GM23338 (cell line): ENCODE measurements at regions not wholly inside any gene's neighbourhood (a gene's known extent, or its start where the extent isn't known, plus 50 kb on each side); places are given as distances from the start of the nearest gene placed in this dataset.

Experiments
- ATAC-seq: fragments of 200-7000 bp; cut with Tn5 transposase; 3 replicates; pipeline ENCODE4 v1.9.1; 2020
- DNase-seq: peaks from one replicate; pipeline ENCODE4 v3.0.0-alpha.2; 2015; ENCODE audit warnings: low spot score
- H2AFZ ChIP-seq: fragments of 200-600 bp; sonication (generic); 2 replicates; pipeline ENCODE4 v1.8.0; 2016; ENCODE audit warnings: antibody characterized with exemption, mild to moderate bottlenecking, moderate library complexity
- H3F3A ChIP-seq: fragments of 200-600 bp; sonication (generic); replicated peaks from 2 replicates; pipeline ENCODE4 v1.8.0; 2017; ENCODE audit warnings: antibody characterized with exemption, mixed run types, low read depth
- H3K27ac ChIP-seq: fragments of 200-600 bp; sonication (generic); 2 replicates; pipeline ENCODE4 v1.6.1; 2016; ENCODE audit warnings: low read depth
- H3K27me3 ChIP-seq: fragments of 200-600 bp; sonication (generic); 2 replicates; pipeline ENCODE4 v1.8.0; 2016; ENCODE audit warnings: mild to moderate bottlenecking, mixed run types, moderate library complexity; ENCODE audit not compliant: insufficient read depth
- H3K36me3 ChIP-seq: fragments of 200-600 bp; sonication (generic); 2 replicates; pipeline ENCODE4 v1.8.0; 2016; ENCODE audit warnings: mild to moderate bottlenecking; ENCODE audit not compliant: insufficient read depth
- H3K4me1 ChIP-seq: fragments of 200-600 bp; sonication (generic); 2 replicates; pipeline ENCODE4 v1.8.0; 2016; ENCODE audit warnings: mild to moderate bottlenecking, moderate library complexity; ENCODE audit not compliant: insufficient read depth
- H3K4me2 ChIP-seq: fragments of 200-600 bp; sonication (generic); 2 replicates; pipeline ENCODE4 v1.7.1; 2017; ENCODE audit warnings: mixed run types
- H3K4me3 ChIP-seq: fragments of 200-600 bp; sonication (generic); 2 replicates; pipeline ENCODE4 v1.6.1; 2016; ENCODE audit warnings: mixed run types
- H3K79me2 ChIP-seq: fragments of 200-600 bp; sonication (generic); replicated peaks from 2 replicates; pipeline ENCODE4 v1.8.0; 2017; ENCODE audit warnings: mild to moderate bottlenecking; ENCODE audit not compliant: insufficient read depth
- H3K9me2 ChIP-seq: fragments of 200-600 bp; sonication (generic); 2 replicates; pipeline ENCODE4 v1.8.0; 2017; ENCODE audit not compliant: insufficient read depth
- H4K20me1 ChIP-seq: fragments of 200-600 bp; sonication (generic); replicated peaks from 2 replicates; pipeline ENCODE4 v1.8.0; 2017; ENCODE audit warnings: mild to moderate bottlenecking; ENCODE audit not compliant: insufficient read depth
- H3K27ac Mint-ChIP-seq: 2 replicates; pipeline ENCODE4 v1.8.0; 2020; ENCODE audit warnings: inconsistent platforms, mild to moderate bottlenecking, moderate library complexity, mixed read lengths
- H3K27me3 Mint-ChIP-seq: 3 replicates; pipeline ENCODE4 v1.8.0; 2022; ENCODE audit warnings: low read depth, mild to moderate bottlenecking, moderate library complexity, mixed read lengths, inconsistent platforms; ENCODE audit not compliant: insufficient read depth, poor library complexity
- H3K36me3 Mint-ChIP-seq: 3 replicates; pipeline ENCODE4 v1.8.0; 2021; ENCODE audit warnings: low read depth, mild to moderate bottlenecking, inconsistent platforms, moderate library complexity, mixed read lengths
- H3K4me1 Mint-ChIP-seq: 3 replicates; pipeline ENCODE4 v1.8.0; 2020; ENCODE audit warnings: mild to moderate bottlenecking, inconsistent platforms, mixed read lengths
- H3K4me3 Mint-ChIP-seq: 3 replicates; pipeline ENCODE4 v1.8.0; 2021; ENCODE audit warnings: moderate library complexity, mild to moderate bottlenecking, inconsistent platforms, mixed read lengths
- H3K9me3 Mint-ChIP-seq: 3 replicates; pipeline ENCODE4 v1.8.0; 2020; ENCODE audit warnings: moderate library complexity, mild to moderate bottlenecking, inconsistent platforms, mixed read lengths
- CTCF ChIP-seq, 2 experiments: fragments of 200-600 bp in 1 of 2; sonication (generic) in 1 of 2; conservative IDR thresholded peaks; 2 replicates each; pipeline versions ENCODE4 v1.5.1 to v1.6.1; 2016 to 2017; ENCODE audit warnings: antibody characterized with exemption in 2 of 2, low read depth in 2 of 2, mild to moderate bottlenecking in 2 of 2, moderate library complexity in 1 of 2
- EZH2 ChIP-seq: fragments of 200-600 bp; sonication (generic); IDR thresholded peaks from one replicate; pipeline ENCODE4 v1.8.0; 2017; ENCODE audit warnings: antibody characterized with exemption, mild to moderate bottlenecking, low read depth; ENCODE audit not compliant: unreplicated experiment
- EZH2phosphoT487 ChIP-seq: fragments of 200-600 bp; sonication (generic); IDR thresholded peaks from one replicate; pipeline ENCODE4 v1.8.1; 2018; ENCODE audit warnings: antibody characterized with exemption; ENCODE audit not compliant: unreplicated experiment
- REST ChIP-seq: IDR thresholded peaks from one replicate; pipeline ENCODE4 v1.6.1; 2018; ENCODE audit warnings: antibody characterized with exemption; ENCODE audit not compliant: unreplicated experiment
- STAT1 ChIP-seq: IDR thresholded peaks from one replicate; pipeline ENCODE4 v1.6.1; 2016; ENCODE audit warnings: antibody characterized with exemption; ENCODE audit not compliant: unreplicated experiment
- ZNF114 ChIP-seq: fragments of 250-450 bp; sonication (Bioruptor Pico); IDR thresholded peaks from 2 replicates; pipeline ENCODE4 v1.5.0; 2020; ENCODE audit warnings: mild to moderate bottlenecking, moderate library complexity
- ZNF331 ChIP-seq: fragments of 250-450 bp; sonication (Bioruptor Pico); IDR thresholded peaks from 2 replicates; pipeline ENCODE4 v1.5.0; 2020; ENCODE audit warnings: low read depth, mild to moderate bottlenecking, moderate library complexity
- TF ChIP-seq, protein P1 (sequence below): fragments of 250-450 bp; sonication (Bioruptor Pico); IDR thresholded peaks from 2 replicates; pipeline ENCODE4 v1.5.0; 2020; ENCODE audit warnings: mild to moderate bottlenecking, moderate library complexity

DNA sequence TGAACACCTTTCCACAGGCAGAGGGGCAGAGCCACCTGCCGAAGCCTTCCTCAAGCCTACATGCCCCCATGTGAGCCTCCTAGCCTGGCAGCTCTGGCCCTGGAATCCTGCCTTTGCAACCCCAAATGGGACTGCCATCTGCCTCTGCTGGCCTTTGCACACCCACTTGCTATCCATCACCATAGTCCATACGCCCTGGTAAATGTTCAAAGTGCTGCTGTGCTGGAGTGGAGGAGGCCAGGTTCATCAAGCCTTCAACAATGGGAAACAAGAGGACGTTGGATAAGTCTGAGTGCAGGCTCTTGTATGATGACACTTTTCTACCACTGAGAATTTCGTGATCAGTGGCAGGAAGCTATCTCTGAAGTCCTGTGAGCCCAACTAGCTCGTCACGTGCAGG, 159.8 kb downstream of the MED10 start (continued):
- TF ChIP-seq CTCF (conservative IDR thresholded peaks at IDR 0.05; ENCODE audit: low read depth in 2 of 2) (no peak), EZH2 (no peak)

GRCh38 chr5:6218116-6218515, 160.2 kb downstream of the MED10 start:
- peaks cover 4% of the 10 kb centered on the region; the same call in 1 of the 3 replicates for H3K36me3 Mint-ChIP-seq
- no peak overlapping the region for H3K4me2 ChIP-seq
- H3K36me3 ChIP-seq: no peaks in the 10 kb centered on the region
- DNase-seq: no peak
- no peaks in the 10 kb centered on the region; the same call in 2 of the 3 replicates for H3K4me1 Mint-ChIP-seq
- H3K9me2 ChIP-seq: 0 out of 2 replicates have a peak, but pooled peaks cover 4% of the 10 kb centered on the region
- H3K79me2 ChIP-seq: no peaks in the 10 kb centered on the region
- TF ChIP-seq, protein P1, sequence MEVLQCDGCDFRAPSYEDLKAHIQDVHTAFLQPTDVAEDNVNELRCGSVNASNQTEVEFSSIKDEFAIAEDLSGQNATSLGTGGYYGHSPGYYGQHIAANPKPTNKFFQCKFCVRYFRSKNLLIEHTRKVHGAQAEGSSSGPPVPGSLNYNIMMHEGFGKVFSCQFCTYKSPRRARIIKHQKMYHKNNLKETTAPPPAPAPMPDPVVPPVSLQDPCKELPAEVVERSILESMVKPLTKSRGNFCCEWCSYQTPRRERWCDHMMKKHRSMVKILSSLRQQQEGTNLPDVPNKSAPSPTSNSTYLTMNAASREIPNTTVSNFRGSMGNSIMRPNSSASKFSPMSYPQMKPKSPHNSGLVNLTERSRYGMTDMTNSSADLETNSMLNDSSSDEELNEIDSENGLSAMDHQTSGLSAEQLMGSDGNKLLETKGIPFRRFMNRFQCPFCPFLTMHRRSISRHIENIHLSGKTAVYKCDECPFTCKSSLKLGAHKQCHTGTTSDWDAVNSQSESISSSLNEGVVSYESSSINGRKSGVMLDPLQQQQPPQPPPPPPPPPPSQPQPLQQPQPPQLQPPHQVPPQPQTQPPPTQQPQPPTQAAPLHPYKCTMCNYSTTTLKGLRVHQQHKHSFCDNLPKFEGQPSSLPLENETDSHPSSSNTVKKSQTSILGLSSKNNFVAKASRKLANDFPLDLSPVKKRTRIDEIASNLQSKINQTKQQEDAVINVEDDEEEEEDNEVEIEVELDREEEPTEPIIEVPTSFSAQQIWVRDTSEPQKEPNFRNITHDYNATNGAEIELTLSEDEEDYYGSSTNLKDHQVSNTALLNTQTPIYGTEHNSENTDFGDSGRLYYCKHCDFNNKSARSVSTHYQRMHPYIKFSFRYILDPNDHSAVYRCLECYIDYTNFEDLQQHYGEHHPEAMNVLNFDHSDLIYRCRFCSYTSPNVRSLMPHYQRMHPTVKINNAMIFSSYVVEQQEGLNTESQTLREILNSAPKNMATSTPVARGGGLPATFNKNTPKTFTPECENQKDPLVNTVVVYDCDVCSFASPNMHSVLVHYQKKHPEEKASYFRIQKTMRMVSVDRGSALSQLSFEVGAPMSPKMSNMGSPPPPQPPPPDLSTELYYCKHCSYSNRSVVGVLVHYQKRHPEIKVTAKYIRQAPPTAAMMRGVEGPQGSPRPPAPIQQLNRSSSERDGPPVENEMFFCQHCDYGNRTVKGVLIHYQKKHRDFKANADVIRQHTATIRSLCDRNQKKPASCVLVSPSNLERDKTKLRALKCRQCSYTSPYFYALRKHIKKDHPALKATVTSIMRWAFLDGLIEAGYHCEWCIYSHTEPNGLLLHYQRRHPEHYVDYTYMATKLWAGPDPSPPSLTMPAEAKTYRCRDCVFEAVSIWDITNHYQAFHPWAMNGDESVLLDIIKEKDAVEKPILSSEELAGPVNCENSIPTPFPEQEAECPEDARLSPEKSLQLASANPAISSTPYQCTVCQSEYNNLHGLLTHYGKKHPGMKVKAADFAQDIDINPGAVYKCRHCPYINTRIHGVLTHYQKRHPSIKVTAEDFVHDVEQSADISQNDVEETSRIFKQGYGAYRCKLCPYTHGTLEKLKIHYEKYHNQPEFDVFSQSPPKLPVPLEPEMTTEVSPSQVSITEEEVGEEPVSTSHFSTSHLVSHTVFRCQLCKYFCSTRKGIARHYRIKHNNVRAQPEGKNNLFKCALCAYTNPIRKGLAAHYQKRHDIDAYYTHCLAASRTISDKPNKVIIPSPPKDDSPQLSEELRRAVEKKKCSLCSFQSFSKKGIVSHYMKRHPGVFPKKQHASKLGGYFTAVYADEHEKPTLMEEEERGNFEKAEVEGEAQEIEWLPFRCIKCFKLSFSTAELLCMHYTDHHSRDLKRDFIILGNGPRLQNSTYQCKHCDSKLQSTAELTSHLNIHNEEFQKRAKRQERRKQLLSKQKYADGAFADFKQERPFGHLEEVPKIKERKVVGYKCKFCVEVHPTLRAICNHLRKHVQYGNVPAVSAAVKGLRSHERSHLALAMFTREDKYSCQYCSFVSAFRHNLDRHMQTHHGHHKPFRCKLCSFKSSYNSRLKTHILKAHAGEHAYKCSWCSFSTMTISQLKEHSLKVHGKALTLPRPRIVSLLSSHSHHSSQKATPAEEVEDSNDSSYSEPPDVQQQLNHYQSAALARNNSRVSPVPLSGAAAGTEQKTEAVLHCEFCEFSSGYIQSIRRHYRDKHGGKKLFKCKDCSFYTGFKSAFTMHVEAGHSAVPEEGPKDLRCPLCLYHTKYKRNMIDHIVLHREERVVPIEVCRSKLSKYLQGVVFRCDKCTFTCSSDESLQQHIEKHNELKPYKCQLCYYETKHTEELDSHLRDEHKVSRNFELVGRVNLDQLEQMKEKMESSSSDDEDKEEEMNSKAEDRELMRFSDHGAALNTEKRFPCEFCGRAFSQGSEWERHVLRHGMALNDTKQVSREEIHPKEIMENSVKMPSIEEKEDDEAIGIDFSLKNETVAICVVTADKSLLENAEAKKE (CRISPR knock-in tag): no peak
- TF ChIP-seq ZNF331 (CRISPR knock-in tag) (no peak), REST (no peak), CTCF (conservative IDR thresholded peaks at IDR 0.05; ENCODE audit: low read depth in 2 of 2) (no peak), ZNF114 (CRISPR knock-in tag) (no peak), EZH2phosphoT487 (no peak), STAT1 (no peak), EZH2 (no peak)
- H3F3A ChIP-seq: no peaks in the 10 kb centered on the region
- ATAC-seq: no peak
- no peaks in the 10 kb centered on the region for H3K27me3 ChIP-seq
- H3K4me3 ChIP-seq: no peak overlapping the region
- H3K4me1 ChIP-seq: no peaks in the 10 kb centered on the region
- H3K27ac Mint-ChIP-seq: no peak overlapping the region
- H3K27me3 Mint-ChIP-seq: peaks cover 1% of the 10 kb centered on the region
- no peak overlapping the region for H2AFZ ChIP-seq
- no peak overlapping the region for H3K4me3 Mint-ChIP-seq
- H4K20me1 ChIP-seq: no peaks in the 10 kb centered on the region
- no peak overlapping the region for H3K27ac ChIP-seq
- peaks cover 16% of the 10 kb centered on the region for H3K9me3 Mint-ChIP-seq
